ENCODE measurements at regions not wholly inside any gene's neighbourhood (a gene's known extent, or its start where the extent isn't known, plus 50 kb on each side); places are given as distances from the start of the nearest gene placed in this dataset.
"Not testable (repeated sequence)": the region's sequence is repeated elsewhere in the genome, so short reads cannot be mapped to it uniquely, and the experiment has no call there.

GRCh38 chr3:190208196-190208595, 87.5 kb upstream of the P3H2 start:
- H3K36me3 Mint-ChIP-seq = no peaks in the 10 kb centered on the region

GRCh38 chr3:190205739-190206138, 85.0 kb upstream of the P3H2 start:
- no peak for DNase-seq (ENCODE audit: low spot score in 2 of 2)
- Mint-ChIP-seq H3K36me3 (no peaks in the 10 kb centered on the region), H3K9me3 (no peaks in the 10 kb centered on the region), H3K27ac (no peak overlapping the region)
- peak; percentile 93 to 97 for ATAC-seq

More at GRCh38 chr3:190208196-190208595, 87.5 kb upstream of the P3H2 start:
- Mint-ChIP-seq H3K27ac (no peak overlapping the region), H3K9me3 (no peaks in the 10 kb centered on the region)
- DNase-seq (ENCODE audit: low spot score in 2 of 2) = no peak
- no peak for ATAC-seq

GRCh38 chr3:190204200-190204599, 83.5 kb upstream of the P3H2 start:
- Mint-ChIP-seq H3K9me3 (no peaks in the 10 kb centered on the region), H3K27ac (no peak overlapping the region), H3K36me3 (no peaks in the 10 kb centered on the region)
- DNase-seq (ENCODE audit: low spot score in 2 of 2) (no peak), ATAC-seq (no peak)

- H3K9me3 Mint-ChIP-seq = no peaks in the 10 kb centered on the region
- no peak for DNase-seq (ENCODE audit: low spot score in 2 of 2)
- no peaks in the 10 kb centered on the region for H3K36me3 Mint-ChIP-seq
- ATAC-seq = no peak
- H3K27ac Mint-ChIP-seq = no peak overlapping the region
These were observed 76.7 kb upstream of the P3H2 start for GRCh38 chr3:190197346-190197763.

- DNase-seq (ENCODE audit: low spot score in 2 of 2) (no peak), ATAC-seq (no peak)
- H3K36me3 Mint-ChIP-seq = no peaks in the 10 kb centered on the region
- H3K9me3 Mint-ChIP-seq = no peaks in the 10 kb centered on the region
- H3K27ac Mint-ChIP-seq = no peak overlapping the region
These were observed 73.8 kb upstream of the P3H2 start for GRCh38 chr3:190194506-190194905.

GRCh38 chr3:190193210-190193609, 72.5 kb upstream of the P3H2 start:
- ATAC-seq = peak in 1 of 2 donors; percentile 61
- Mint-ChIP-seq H3K27ac (no peak overlapping the region), H3K36me3 (no peaks in the 10 kb centered on the region), H3K9me3 (no peaks in the 10 kb centered on the region)
- DNase-seq (ENCODE audit: low spot score in 2 of 2) = no peak

- DNase-seq (ENCODE audit: low spot score in 2 of 2) (no peak), ATAC-seq (no peak)
- H3K36me3 Mint-ChIP-seq = no peaks in the 10 kb centered on the region
- no peaks in the 10 kb centered on the region for H3K9me3 Mint-ChIP-seq
- H3K27ac Mint-ChIP-seq = no peak overlapping the region
These were observed 72.0 kb upstream of the P3H2 start for GRCh38 chr3:190192739-190193138.

- ATAC-seq (no peak), DNase-seq (ENCODE audit: low spot score in 2 of 2) (no peak)
- no peaks in the 10 kb centered on the region for H3K9me3 Mint-ChIP-seq
- no peak overlapping the region for H3K27ac Mint-ChIP-seq
- H3K36me3 Mint-ChIP-seq = no peaks in the 10 kb centered on the region
These were observed 71.4 kb upstream of the P3H2 start for GRCh38 chr3:190192087-190192486.

GRCh38 chr3:190188197-190188596, 67.5 kb upstream of the P3H2 start:
- Mint-ChIP-seq H3K9me3 (no peaks in the 10 kb centered on the region), H3K36me3 (no peaks in the 10 kb centered on the region), H3K27ac (no peak overlapping the region)
- ATAC-seq (no peak), DNase-seq (ENCODE audit: low spot score in 2 of 2) (no peak)

GRCh38 chr3:190183121-190183520, 62.4 kb upstream of the P3H2 start:
- no peaks in the 10 kb centered on the region for H3K36me3 Mint-ChIP-seq
- DNase-seq (ENCODE audit: low spot score in 2 of 2) (no peak), ATAC-seq (no peak)
- H3K9me3 Mint-ChIP-seq = no peaks in the 10 kb centered on the region
- no peak overlapping the region for H3K27ac Mint-ChIP-seq

GRCh38 chr3:190182418-190183043, 61.8 kb upstream of the P3H2 start:
- no peak for ATAC-seq
- Mint-ChIP-seq H3K36me3 (no peaks in the 10 kb centered on the region), H3K9me3 (no peaks in the 10 kb centered on the region), H3K27ac (no peak overlapping the region)
- DNase-seq (ENCODE audit: low spot score in 2 of 2) = no peak

- no peak for DNase-seq (ENCODE audit: low spot score in 2 of 2)
- Mint-ChIP-seq H3K36me3 (no peaks in the 10 kb centered on the region), H3K9me3 (no peaks in the 10 kb centered on the region), H3K27ac (no peak overlapping the region)
- ATAC-seq = no peak
These were observed 59.6 kb upstream of the P3H2 start for GRCh38 chr3:190180268-190180667.

- DNase-seq (ENCODE audit: low spot score in 2 of 2) (no peak), ATAC-seq (no peak)
- Mint-ChIP-seq H3K9me3 (no peaks in the 10 kb centered on the region), H3K36me3 (no peaks in the 10 kb centered on the region), H3K27ac (no peak overlapping the region)
These were observed 58.1 kb upstream of the P3H2 start for GRCh38 chr3:190178779-190179178.

GRCh38 chr3:190176933-190177525, 56.3 kb upstream of the P3H2 start:
- not testable (repeated sequence) for H3K9me3 Mint-ChIP-seq; H3K27ac Mint-ChIP-seq; DNase-seq (ENCODE audit: low spot score in 2 of 2); H3K36me3 Mint-ChIP-seq; ATAC-seq

- ATAC-seq; H3K9me3 Mint-ChIP-seq; H3K27ac Mint-ChIP-seq; H3K36me3 Mint-ChIP-seq; DNase-seq (ENCODE audit: low spot score in 2 of 2): not testable (repeated sequence)
These were observed 55.4 kb upstream of the P3H2 start for GRCh38 chr3:190176106-190176505.

GRCh38 chr3:190175490-190175889, 54.8 kb upstream of the P3H2 start:
- ATAC-seq (no peak), DNase-seq (ENCODE audit: low spot score in 2 of 2) (no peak)
- H3K36me3 Mint-ChIP-seq = no peaks in the 10 kb centered on the region
- H3K27ac Mint-ChIP-seq = no peak overlapping the region
- no peaks in the 10 kb centered on the region for H3K9me3 Mint-ChIP-seq

- Mint-ChIP-seq H3K9me3 (no peaks in the 10 kb centered on the region), H3K36me3 (no peaks in the 10 kb centered on the region), H3K27ac (no peak overlapping the region)
- DNase-seq (ENCODE audit: low spot score in 2 of 2) = no peak
- no peak for ATAC-seq
These were observed 53.8 kb upstream of the P3H2 start for GRCh38 chr3:190174471-190174870.

GRCh38 chr3:190173426-190173825, 52.7 kb upstream of the P3H2 start:
- H3K36me3 Mint-ChIP-seq = no peaks in the 10 kb centered on the region
- ATAC-seq (no peak), DNase-seq (ENCODE audit: low spot score in 2 of 2) (no peak)
- H3K27ac Mint-ChIP-seq = no peak overlapping the region
- no peaks in the 10 kb centered on the region for H3K9me3 Mint-ChIP-seq
